DMS79 treated with DMSO at 0.1 percent for 48 hours (cell line): ENCODE measurements at regions not wholly inside any gene's neighbourhood (a gene's known extent, or its start where the extent isn't known, plus 50 kb on each side); places are given as distances from the start of the nearest gene placed in this dataset.
A peak's percentile ranks its signal among the peaks of the same experiment; 100 is the strongest.

Experiments
- DNase-seq: peaks from one replicate; lab custom pipeline; 2025; lab: John Stamatoyannopoulos, UW

DNA sequence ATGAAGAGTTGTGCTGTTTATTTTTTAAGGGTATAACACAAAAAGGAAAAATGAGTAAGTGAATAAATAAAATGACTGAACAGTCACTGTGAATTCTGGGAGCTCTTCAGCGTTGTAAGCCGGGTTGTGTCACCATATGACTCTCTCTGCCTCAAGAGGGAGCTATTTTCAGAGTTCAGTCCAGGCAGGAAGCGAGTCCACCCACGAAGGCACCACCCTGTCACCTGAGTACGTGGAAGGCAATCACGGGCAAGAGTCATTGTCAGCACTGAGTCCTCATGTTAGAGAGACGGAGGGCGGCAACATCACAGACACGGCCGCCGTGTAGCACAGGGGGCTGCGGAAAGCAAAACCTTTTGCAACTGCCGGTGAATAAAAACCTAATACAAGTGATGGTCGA lies 227.6 kb downstream of the UTP18 start:
- DNase-seq: no peak

DNA sequence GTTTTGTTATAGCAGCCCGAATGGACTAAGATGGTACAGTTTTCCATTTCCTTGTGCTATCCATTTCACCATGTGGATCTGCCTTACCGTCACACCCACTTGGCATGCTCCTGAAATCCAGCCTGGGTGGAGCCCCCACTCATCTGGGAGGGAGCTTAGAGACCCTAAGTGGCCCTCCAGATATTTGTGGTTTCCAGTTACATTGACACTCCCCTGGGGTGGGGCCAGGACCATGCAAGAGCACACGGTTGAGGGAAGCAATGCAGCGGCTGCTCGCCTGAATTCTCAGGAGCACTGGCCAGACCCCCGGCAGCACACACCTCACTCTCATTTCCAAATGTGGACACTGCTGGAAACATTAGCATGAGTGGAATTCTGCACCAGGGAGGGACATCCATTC lies 231.1 kb downstream of the UTP18 start:
- DNase-seq: no peak

DNA sequence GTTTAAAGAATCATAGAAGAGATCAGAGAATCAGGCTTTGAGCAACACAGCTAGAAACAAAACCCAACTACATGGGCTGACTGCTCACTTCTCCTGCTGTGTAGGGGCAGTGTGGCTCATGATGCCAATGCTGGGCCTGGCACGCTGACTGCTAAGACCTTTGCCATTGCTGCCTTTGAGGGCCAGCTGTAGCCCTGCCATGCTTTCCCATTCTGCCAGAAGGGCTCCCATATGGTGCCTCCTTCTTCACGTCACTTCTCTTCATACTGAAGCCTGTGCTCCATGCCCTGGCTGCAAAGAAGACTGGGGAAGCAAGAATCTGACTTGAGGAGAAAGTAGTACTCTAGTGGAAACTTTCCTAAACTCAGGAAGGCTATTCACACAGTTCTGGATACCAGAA lies 232.9 kb downstream of the UTP18 start:
- DNase-seq: no peak

DNA sequence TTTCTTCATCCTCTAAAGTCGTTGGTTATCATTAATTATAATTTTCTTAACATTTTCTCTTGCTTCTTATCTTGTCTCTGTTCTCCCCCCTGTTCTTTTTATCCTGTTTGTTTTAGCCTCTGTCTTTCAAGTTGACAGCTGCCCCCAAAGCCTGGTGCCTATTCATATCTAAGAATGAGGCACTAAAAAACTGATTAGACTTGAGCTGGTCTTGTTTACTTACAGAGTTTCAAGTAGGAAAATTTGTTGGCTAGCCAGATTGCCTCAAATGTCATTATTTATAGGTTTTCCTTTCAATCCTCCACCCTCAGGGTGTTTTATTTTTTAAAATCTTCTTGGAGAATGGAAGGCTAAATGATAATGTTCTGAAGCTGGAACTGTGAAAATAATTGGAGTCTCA lies 236.0 kb downstream of the UTP18 start:
- DNase-seq: no peak

DNA sequence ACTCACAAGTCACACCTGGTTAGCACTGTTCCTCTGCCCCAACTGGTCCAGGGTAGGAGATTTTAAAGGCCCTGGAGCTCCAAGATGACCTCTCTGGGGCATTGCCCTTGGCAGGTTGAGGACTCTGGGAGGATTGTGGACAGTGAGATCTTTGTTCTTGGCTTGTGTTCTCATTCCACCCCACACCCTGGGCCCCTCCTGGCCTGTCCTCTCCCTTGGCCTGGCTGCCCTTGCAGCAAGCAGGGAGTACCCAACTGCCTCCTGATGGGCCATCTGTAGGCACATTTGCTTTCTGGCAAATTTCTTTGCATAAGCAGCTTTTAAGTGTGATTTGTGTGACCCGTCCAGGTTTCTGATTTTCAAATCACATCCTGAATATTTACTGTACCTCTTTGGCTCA lies 239.6 kb downstream of the UTP18 start:
- no peak for DNase-seq

DNA sequence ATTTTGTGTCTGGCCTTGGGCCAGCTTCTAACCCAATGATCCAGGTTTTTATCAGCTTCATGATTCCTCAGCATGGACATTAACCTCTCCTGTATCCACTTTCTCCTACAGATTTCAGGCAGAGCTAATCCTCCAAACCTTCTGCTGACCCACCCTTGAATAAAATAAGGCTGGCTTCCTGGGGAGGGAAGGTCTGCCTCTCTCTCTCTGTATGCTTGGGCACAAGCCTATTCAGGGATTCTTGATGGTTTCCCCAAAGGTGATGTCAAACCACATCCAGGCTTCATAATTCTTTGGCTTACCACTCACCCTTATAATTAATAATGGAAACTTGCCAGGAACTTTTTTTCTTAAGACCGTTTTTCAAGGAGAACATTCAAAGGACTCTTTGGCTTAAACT lies 240.1 kb downstream of the UTP18 start:
- DNase-seq: no peak

DNA sequence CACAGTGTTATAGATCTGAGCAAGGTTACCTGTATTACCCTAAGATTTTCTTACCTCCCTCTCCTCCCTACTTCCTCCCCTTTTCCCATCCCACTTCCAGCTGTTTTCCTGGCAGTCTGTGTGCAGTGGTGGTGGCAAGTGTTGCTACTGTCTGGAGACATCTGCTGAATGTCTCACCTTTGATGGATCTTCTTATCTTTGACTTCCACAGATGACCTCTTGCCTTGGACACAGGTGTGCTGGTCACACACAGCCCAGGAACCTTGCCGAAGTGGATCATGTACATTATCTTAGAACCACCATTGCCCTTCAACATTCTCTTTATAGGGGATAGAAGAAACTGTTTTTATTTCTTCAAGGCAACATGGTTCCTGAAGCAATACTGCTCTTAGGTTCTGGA lies 245.1 kb downstream of the UTP18 start:
- no peak for DNase-seq

DNA sequence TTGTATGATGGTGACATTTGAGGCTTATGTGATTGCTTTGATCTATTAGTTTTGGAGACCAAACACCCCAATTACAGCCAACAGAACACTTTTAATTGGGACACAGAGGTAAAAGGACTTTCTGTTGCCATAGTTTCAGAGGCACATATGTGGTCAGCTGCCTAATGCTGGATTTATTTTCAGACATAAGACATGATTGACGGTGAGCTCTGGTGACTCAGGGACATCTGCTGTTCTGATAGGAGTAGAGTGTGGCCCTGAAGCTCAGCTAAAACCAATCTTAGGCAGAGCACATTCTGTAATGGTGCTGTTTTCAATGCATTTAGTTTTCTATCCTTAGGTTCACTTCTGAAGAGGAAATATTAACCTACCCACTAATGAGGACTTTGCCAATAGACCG lies 247.1 kb downstream of the UTP18 start:
- DNase-seq: no peak

DNA sequence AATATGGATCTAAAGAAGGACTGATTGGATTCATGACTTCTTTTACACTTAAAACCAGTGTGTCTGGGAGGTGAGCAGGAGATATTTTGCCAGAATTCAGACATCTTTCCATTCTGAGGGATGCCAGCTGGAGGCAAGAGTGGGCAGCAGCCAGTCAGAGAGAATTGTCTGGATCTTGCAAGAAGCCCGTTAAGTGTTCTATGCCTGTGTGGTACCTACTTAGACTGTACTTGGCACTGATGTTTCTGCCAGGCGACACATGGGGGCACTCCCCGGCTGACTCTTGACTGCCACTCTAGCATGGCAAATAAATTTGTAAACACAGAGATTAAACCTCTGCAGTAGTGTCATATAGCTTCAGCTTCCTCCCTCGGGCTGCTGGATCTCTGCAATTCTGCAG lies 247.7 kb downstream of the UTP18 start:
- DNase-seq: peak; percentile 72

DNA sequence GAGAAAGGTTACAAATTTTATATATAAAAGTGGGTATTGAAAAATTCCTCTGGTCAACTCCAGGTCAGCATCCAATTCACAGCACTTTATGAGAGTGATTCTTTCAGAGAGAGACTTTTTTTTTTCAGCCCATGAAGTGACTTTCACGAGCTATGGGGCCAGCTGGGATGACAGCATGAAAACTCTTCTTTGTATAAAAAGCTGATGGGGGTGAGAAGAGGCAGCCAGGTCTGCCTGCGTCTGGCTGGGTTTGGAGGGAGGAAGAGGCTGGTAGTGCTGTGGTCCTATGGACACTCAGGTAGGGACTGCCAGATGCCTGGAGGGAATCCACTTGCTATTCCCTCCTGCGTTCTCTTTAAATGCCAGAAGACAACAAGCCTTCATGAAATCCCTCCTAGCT lies 250.6 kb downstream of the UTP18 start:
- no peak for DNase-seq

DNA sequence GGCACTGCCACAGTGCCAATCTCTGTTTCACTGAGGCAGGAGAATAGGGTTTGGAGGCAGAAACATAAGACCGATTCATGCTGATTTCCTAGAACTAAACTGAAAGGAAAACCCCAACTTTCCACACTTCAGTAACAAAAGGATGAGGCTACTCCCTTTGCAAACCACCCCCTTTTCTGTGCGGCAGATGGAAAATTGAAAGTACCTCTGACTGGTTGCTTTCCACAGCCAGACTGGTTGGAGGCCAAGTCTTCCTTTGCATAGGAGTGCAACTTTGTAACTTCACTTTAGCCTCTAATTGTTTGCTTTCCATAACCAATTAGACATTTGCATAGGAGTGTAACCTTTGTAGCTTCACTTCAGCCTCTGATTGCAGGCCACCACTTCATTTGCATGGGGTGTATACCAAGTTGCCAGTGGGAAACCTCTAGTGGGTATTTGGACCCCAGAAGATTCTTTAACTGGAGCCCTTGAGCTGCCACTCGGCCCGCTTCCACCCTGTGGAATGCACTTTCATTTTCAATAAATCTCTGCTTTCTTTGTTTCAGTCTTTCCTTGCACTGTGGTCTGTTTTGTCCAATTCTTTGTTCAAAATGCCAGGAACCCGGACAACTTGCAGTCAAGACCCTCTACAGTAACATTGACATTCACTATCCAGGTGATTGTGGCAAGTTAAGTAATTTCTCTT lies 252.0 kb downstream of the UTP18 start:
- DNase-seq: no peak

DNA sequence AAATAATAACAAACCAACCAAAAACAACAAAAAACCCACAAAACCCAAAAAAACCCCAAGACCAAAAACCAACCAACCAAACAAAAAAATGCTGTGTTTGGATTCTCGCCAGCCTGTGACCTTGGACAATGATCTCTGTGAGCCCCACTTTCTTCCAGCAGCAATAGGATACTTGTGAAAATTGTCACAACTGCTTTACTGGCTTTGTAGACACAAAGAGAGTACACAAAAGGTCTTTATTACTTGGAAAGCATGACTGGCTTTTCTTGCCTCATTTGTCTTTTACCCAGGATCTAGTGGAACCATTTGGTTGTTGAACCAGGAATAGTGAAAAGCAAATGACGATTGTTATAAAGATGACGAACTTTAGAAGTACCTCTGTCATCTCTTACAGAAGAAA lies 256.6 kb downstream of the UTP18 start:
- no peak for DNase-seq

DNA sequence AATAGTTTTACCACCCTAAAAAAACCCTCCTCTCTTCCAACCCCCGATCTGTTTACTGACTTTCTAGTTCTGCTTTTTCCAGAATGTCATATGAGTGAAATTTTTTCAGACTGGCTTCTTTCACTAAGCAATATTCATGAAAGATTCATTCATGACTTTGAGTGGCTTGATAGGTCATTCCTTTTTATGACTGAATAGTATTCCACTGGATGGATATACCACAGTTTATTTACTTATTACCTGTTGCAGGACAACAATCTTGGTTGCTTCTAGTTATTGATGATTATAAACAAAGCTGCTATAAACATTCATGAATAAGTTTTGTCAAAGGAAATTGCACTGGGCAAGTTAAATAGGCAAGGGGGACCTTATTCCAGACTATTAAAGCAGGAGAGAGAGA lies 264.2 kb downstream of the UTP18 start:
- DNase-seq: no peak

DNA sequence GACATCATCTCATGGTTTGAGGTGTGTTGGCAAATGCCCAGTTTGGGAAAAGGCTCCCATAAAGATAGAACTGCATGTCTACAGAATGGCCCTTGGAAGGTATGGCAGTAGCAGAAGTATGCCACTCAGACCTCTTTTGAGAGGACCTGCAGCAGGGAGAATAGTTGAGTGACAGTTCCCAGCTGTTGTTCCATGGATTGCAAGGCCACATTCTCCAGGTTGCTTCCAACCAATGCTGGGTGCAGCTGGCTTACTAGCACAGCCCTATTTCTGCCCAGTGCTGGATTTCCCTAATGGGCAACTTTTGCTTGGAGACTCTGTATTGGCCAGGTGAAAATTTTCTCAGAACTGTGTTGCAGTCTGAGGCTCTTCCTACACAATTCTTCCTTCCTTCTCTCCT lies 266.2 kb downstream of the UTP18 start:
- DNase-seq: no peak

DNA sequence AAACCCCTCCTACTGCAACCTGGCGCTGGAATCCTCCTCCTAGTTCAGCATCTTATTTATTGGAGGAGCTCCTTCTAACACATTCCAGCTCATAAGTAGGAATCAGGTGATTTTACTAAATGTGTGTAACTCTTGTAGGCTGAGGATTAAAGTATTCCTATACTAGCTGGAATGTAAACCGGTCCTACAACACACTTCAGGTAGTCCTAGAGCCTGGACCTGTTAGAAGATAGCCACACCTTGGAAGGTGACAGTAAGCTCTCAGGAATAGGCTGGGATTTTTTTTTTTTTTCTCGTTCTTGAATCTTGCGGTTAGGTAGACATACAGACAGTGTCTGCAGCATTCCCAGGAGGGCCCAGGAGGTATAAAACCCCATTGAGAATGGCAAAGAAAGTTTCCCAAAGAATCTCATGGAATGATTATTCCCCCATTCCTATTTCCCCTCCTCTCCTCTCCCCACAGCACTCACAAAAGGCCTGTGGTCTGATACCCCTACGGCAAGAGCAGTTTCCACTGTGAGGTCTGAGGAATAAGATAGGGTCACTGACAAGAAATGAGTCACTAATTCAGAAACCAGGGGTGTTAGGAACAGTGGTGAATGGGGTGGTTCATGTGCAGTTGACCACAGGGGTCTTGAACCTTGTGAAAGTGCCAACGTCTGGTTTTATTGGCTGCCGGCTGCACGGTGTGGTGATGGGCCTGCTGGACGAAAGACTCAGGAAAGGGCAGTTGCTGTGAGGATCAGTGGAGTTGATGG lies 267.1 kb downstream of the UTP18 start:
- DNase-seq: no peak

DNA sequence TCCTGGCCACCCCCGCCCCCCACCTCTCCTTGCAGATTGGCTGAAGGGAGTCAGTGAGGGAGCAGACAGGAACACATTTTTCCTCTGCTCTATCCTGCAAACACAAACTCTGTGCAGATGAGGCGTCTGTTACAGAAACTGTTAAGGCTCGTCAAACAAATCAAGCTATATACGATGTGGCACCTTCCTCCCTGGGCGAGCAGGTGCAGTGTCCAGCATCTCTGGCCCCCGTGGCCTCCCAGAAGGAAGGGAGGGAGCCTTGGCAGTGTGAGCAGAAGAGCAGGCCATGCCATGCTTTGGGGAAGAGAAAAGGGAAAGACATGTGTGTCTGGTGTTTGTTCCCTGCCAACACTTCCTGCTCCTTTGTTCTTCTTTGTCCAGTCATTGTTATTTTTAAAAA lies 267.8 kb downstream of the UTP18 start:
- no peak for DNase-seq

DNA sequence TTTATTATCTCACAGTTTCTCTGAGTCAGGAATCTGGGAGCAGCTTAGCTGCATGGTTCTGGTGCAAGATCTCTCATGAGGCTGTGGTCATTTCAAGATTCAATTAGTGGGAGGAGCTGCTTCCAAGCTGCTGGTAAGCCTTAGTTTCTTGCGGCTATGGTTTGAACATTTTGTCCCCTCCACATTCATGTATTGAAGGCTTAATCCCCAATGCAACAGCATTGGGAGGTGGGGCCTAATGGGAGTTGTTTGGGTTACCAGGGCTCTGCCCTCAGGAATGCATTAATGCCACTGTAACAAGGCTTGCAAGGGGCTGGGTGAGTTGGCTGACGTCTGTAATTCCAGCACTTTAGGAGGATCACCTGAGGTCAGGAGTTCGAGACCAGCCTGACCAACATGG lies 272.9 kb downstream of the UTP18 start:
- no peak for DNase-seq

DNA sequence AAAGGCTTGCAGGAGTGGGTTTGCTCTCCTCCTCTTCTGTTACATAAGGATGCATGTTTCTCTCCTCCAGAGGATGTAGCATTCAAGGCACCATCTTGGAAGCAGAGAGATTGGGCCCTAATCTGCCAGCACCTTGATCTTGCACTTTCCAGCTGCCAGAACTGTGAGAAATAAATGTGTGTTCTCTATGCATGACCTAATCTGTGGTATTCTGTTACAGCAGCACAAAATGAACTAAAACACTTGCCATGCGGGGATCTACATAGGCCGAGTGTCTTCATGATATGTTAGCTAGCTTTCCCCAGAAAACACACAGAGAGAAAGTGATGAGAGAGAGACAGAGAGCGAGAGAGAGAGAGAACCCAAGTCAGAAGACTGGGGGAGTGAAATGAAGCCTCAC lies 273.5 kb downstream of the UTP18 start:
- no peak for DNase-seq

DNA sequence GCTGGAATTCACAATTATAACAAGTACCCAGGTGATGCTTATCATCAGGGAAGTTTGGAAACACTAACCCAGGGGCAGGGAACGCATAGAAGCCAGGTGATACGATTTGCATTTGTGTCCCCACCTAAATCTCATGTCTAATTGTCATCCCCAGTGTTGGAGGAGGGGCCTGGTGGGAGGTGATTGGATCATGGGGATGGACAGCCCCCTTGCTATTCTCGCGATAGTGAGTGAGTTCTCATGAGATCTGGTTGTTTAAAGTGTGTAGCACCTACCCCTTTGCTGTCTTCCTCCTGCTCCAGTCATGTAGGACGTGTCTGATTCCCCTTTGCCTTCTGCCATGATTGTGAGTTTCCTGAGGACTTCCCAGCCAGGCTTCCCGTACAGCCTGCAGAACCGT lies 276.3 kb downstream of the UTP18 start:
- DNase-seq: no peak

DNA sequence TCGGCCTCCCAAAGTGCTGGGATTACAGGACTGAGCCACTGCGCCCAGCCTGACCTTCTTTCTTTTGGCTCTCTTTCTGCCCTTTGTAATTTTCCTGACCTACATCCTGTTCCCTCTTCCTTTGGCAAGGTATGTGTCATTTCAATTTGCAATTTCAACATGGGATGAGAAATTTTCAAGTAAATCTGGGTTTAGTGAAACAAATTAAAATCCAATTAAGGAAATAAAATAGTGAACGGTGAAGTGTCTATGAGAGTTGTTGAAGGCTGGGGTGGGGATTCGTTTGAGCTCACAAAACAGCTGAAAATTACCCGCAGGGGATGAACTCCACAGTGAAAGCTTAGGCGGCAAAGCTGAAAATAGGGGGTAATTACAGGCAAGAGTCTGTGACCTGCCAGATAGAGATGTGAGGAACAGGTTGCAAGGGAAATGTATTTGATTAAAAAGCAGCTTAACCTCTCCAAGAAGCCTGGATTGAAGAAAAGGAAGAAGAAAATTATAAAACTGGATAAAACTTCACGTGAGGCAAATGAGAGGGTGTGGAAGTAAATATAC lies 277.7 kb downstream of the UTP18 start:
- no peak for DNase-seq

DNA sequence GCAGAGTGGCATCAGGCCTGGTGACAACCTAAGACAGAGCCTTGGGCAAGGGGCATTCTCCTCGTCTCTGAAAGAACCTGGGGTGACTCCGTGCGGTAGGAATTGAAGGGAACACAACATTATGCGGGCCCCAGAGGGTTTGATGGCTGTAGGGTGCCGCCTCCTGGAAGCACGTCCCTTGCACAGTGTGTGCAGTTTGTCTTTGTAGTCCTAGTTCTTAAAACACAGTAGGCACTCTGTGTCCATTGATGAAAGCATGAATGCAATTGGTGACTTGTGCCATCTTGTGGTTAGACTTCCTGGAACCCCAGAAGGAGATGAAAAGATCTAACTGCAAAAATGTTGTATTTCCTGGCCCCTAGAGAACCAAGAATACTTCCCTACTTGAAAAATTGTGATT lies 279.8 kb downstream of the UTP18 start:
- DNase-seq: no peak

DNA sequence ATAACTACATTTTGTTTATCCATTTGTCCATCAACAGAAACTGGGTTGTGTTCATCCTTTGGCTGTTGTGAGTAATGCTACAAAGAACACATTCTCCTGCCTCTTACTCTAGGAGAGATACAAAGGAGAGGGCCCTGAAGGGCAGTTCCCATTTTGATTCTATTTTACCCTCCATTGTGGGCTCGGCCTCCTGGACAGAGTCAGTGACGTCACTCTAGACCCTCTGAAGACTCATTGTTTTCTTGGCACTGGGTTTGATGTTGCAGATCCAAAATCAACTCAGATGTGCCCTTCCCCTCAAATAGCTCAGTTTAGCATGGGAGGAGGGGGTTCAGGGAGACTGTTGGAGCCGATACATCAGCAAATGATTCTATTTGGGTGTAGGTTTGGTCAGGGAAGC lies 280.9 kb downstream of the UTP18 start:
- DNase-seq: no peak

DNA sequence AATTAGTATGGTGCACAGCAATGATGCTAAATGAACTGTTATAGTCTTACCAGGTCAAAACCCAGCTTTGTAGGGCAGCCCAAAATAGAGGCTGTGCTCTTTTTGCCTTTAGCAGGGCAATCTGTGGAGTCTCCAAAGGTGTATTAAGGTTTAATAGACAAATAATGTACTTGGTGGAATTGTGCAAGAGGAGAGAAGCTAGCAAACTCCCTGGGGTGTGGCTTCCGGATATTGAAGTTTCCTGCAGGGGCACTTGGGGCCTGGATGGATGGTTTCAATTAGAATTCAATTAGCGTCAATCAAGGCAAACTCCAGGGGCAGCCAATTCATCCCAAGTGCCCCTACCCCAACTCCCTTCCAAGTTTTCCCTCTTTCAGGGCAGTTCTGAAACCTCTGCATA lies 285.8 kb downstream of the UTP18 start:
- DNase-seq: no peak

DNA sequence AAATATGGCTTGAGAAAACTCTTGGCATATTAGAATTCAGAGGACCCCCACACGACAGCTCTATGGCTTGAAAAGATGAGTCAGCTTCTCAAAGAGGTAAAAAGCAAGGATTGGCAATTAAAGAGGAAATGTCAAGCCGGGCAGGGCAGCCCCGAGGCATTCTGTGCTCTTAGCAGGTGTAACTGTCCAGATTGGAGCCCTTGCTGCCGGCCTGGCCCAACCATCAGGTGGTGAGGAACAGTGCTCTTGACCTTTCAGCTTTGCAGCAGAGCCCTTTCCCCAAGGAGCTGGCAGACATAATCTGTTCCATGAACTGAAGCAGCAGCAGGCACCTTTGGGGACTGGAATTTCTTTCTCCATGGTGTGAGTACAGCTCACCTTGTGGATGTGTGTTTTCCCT lies 287.8 kb downstream of the UTP18 start:
- DNase-seq: no peak
